KBM-7 (cell line): ENCODE measurements at regions not wholly inside any gene's neighbourhood (a gene's known extent, or its start where the extent isn't known, plus 50 kb on each side); places are given as distances from the start of the nearest gene placed in this dataset.
A peak's percentile ranks its signal among the peaks of the same experiment; 100 is the strongest.

Experiments
- DNase-seq: peaks from one replicate; pipeline ENCODE4 v3.0.0-alpha.2; 2015
- in situ Hi-C: fragments of 300-500 bp; cut with MboI; formaldehyde crosslinking; loops from 2 replicates; pipeline ENCODE4 v1.14.3; 2020; ENCODE audit warnings: low sequenced_read_pairs, low pct_unique_long_range_greater_than_20kb, mixed read lengths

DNA sequence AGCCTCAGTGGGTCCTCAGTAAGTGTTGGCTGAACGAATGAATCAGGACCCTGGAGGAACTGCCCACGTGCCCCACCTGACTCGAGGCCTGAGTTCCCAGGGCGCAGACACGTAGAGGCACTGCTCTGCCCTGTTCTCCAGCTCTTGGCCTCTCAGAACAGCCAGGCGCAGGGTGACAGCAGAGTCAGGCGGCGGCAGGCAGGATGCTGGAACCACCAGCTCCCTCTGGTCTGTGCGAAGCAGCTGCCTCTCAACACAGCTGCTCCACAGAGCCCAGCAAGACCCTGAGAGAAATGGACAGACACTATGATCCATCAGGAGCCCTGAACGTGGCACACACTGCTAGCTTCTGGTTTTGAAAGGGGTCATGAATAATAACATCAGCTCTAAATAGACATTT lies 53.1 kb upstream of the BCO1 start:
- no peak for DNase-seq
- in situ Hi-C loops, result no loop called here

DNA sequence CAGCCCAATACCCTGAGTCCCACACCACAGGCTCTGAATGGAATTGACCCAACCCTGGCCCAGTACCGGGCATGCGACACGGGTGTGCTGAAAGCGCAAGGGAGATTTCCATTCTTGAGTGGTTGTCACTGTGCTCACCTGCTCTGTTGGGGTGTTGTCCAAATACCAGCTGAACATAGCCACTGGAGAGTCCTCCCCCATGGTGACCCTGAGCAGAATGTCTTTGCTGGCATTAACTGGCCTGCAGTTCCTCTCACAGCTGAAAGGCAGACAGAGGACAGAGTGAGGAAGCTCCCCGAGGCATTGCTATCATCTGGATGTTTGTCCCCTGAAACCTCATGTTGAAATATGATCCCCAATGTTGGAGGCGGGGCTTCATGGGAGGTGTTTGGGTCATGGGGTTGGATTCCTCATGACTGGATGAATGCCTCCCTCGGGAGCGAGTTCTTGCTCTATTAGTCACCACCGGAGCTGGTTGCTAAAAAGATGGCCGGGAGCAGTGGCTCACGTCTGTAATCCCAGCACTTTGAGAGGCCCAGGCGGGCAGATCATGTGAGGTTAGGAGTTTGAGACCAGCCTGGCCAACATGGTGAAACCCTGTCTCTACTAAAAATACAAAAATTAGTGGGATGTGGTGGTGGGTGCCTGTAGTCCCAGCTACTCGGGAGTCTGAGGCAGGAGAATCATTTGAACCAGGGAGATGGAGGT lies 57.3 kb upstream of the BCO1 start:
- peak; percentile 11 for DNase-seq
- in situ Hi-C loops, result no loop called here

DNA sequence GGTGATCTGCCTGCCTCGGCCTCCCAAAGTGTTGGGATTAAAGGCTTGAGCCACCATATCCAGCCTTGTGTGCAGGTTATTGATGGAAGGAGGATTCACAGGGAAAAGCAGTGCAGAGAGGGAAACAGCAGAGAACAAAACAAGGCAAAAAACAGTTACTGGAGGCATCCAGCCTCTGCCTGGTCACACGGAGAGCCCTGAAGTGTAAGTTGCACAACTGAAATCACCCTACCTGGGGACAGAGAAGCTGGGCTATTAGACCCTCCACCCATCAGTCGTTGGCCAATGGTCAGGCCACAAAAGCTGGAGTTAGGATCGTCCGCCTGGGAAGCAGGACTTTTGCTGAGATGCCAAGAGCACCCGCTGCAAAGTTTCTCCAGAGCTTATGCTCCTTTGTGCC lies 57.9 kb upstream of the BCO1 start:
- in situ Hi-C loops, result no loop called here
- no peak for DNase-seq

DNA sequence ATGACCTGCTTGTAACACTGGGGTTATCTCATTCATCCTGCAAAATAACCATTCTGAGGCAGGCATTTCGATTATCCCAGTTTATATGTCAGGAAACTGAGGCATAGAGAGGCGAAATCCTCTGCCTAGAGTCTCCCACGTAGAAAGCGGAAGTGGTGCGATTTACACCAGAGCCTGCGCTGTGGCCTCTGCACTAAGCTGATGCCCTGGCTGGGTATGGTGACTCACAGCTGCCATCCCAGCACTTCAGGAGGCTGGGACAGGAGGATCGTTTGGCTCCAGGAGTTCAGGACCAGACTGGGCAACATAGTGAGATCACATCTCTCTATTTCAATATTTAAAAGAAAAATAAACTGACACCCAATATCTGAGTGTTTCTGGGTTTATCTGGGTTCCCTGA lies 59.3 kb upstream of the BCO1 start:
- in situ Hi-C loops, result no loop called here
- DNase-seq, result no peak

GRCh38 chr16:81175325-81175891 lies 63.1 kb upstream of the BCO1 start:
- DNase-seq, result no peak
- in situ Hi-C loops, result no loop called here

- in situ Hi-C loops, result no loop called here
- no peak for DNase-seq
Measured at GRCh38 chr16:81174644-81175324, 63.7 kb upstream of the BCO1 start.

DNA sequence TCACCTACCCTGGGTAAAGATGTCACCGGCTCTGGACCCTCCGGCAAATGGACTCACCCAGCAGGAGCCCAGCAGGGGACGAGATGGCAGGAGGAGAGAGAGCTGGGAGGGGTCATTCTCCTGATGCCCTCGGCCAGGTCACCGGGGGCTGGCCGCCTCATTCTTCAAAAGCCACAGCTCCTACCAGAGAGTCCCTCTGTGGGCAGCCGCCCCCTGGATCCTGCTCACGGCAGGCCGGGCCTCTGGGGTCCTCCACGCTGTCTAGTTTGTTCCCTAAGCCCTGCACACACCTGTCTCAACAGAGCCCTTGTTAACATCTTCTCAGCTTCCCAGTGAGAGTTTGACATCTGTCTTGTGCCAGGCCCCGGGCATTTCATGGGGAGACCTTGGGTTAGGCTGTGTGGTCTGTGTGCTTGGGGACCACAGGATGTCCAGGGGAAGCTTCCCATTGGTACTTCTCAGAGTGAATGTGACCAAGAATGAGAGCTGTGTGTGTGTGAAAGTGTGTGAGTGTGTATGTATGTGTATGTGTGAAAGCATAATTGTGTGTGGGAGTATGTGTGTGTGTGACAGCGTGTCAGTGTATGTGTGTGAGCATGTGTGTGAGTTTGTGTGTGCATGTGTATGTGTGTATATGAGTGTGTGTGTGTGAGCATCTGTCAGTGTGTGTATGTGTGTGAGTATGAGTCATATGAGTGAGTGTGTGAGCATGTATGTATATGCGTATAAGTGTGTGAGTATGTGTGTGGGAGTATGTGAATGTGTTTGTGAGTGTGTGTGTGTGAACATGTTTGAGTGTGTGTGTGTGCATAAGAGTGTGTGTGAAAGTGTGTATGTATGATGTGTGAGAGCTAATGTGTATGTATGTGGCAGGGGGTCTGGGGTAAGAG lies 65.5 kb upstream of the BCO1 start:
- in situ Hi-C loops, result no loop called here
- DNase-seq, result no peak

GRCh38 chr16:81170824-81171223 lies 67.7 kb upstream of the BCO1 start:
- no peak for DNase-seq
- in situ Hi-C loops, result no loop called here

- in situ Hi-C loops, result no loop called here
- no peak for DNase-seq
Measured at GRCh38 chr16:81168406-81168805, 70.1 kb upstream of the BCO1 start.

DNA sequence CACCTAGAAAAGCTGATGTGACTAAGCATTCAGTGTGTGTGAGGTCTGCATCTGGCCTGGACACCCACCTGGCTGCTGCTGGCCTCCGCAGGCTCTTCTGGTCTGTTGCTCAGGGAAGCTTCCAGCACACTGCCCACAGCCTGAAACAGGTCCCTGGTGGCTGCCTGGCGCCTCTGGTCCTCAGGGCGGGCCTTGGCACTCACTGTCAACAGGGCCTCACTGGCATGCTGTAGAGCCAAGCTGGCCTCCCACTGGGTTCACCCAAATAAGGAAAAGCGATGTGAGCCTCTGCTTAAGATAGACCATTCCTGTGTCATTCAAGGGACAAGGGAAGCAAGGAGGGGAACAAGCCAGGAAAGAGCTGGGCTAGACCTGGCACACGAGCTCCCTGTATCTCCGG lies 70.6 kb upstream of the BCO1 start:
- DNase-seq, result no peak
- in situ Hi-C loops, result no loop called here

GRCh38 chr16:81166417-81167300 lies 70.5 kb upstream of the GCSH start:
- in situ Hi-C loops, result no loop called here
- DNase-seq, result no peak

GRCh38 chr16:81165411-81166097 lies 69.4 kb upstream of the GCSH start:
- no peak for DNase-seq
- in situ Hi-C loops, result no loop called here

DNA sequence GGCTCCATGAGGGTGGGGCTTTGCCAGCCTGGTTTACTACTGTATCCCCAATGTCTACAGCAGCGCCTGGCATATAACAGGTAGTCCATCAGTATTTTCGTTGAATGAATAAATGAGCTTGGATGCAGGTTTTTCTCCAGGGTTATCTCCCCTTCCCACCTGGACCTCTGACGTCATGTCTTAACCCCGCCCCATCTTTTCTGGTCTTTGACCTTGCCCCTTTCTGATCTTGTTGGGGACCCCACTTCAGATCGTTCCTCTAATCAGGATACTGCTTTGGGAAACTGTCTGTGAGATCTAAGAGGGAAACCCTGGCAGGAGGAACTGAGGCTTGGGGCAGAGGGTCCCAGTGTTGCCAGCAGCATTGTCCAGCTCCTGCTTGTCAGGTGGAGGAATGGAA lies 68.8 kb upstream of the GCSH start:
- in situ Hi-C loops, result no loop called here

DNA sequence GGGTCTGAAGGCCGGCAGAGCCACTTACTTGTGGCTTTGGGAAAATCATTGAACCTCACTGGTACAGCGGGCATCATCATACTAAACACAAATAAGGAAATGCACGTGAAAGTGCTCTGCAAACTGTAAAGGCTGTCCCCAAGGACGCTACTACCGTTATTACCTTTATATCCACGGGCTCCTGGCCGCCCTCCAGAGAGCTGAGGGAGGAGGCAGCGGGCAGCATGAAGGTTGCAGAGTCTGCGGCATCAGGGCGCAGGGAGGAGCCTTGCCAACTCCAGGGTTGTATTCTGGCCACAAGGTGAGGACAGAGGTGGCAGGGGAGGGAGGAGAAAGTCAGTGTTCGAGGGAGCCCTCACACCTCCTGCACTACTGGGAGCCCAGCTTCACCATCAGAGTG lies 68.3 kb upstream of the GCSH start:
- in situ Hi-C loops, result no loop called here
- DNase-seq, result no peak

More for the DNA sequence above, 68.8 kb upstream of the GCSH start:
- no peak for DNase-seq

GRCh38 chr16:81163671-81164070 lies 67.5 kb upstream of the GCSH start:
- DNase-seq, result no peak
- in situ Hi-C loops, result no loop called here

DNA sequence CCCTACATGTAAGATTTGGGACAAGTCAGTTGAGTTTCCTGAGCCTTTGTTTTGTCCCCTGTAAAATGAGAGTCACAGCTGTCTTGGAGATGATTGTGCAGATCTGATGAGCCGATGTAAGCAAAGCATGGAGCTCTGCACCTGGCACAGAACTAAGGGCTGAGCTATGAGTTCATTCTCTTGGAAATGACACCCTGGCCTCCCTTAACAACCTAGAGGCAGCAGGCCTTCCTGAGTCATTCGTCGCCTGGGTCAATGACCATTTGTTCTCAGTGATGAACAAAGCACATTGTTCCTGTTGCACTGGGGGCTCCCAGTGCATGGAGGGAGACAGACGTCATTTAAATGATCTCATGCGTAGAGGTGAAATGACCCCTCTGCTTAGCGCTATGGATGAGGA lies 62.8 kb upstream of the GCSH start:
- in situ Hi-C loops, result no loop called here
- DNase-seq, result no peak

DNA sequence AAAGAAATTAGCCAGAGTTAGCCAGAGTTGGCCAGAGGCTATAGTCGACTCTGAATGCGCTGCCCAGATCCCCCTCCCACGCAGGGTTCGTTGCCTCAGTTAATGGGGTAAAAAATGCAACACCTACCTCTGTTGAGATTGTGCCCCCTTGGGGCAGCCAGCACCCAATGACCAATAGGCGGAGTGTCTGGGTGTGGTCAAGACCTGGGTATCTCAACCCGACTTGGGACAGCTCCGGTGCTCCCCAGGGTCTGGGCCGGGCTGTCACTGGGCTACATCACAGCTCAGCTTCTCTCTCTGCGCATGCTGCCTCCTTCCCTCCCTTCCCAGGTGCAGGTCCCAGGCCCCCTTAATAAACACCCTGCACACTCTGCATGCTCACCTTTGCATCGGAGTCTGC lies 59.6 kb upstream of the GCSH start:
- no peak for DNase-seq
- in situ Hi-C loops, result no loop called here

DNA sequence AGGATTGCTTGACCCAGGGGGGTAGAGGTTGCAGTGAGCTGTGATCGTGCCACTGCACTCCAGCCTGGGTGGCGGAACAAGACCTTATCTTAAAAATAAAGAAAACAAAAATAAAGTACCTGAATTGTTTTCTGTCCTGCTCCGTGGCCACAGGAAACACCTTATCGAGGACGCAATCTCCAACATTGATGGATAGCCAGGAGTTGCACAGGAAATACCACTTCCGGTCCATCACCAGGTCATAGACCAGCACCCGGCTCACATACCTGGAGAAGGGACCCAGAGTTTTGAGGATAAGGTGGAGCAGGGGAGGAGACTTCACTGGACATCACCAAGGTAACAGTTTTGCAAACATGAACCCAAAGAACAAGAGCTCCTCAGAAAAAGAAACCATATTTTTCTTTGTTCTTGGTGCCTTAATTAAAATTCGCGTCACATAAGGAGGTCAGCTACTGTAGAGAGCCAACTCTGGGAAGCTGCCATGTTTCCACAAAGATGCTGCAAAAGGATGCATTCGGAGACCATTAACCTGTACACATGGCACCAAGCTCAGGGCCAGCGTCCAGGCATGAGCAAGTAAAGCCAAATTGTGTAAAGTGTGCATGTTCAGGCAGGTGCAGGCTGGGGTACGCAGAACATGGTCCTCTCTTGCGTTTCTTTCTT lies 55.6 kb upstream of the GCSH start:
- in situ Hi-C loops, result no loop called here
- DNase-seq, result no peak
